Uterus (tissue), 3 donors: ENCODE measurements at regions not wholly inside any gene's neighbourhood (a gene's known extent, or its start where the extent isn't known, plus 50 kb on each side); places are given as distances from the start of the nearest gene placed in this dataset.

Source experiments
- DNase-seq, 2 donors: peaks; one replicate each; pipeline ENCODE4 v3.0.0-alpha.2; 2019 to 2020
- H3K27ac ChIP-seq, 2 donors: fragments of 200-600 bp; sonication (generic); 1 replicate in 1 of 2; 2 replicates in 1 of 2; pipeline ENCODE4 v1.5.1; 2016 to 2018
- H3K27me3 ChIP-seq, 2 donors: fragments of 200-600 bp; sonication (generic); one replicate each; pipeline ENCODE4 v1.5.1; 2018 to 2019; ENCODE audit warnings: control low read depth in 1 of 2
- H3K36me3 ChIP-seq, 2 donors: fragments of 200-600 bp; sonication (generic); one replicate each; pipeline ENCODE4 v1.5.1; 2019; ENCODE audit warnings: control low read depth in 1 of 2
- H3K4me1 ChIP-seq, 2 donors: fragments of 200-600 bp; sonication (generic); one replicate each; pipeline ENCODE4 v1.5.1; 2018 to 2019; ENCODE audit warnings: control low read depth in 1 of 2
- H3K4me3 ChIP-seq, 2 donors: fragments of 200-600 bp; sonication (generic); 1 replicate in 1 of 2; 2 replicates in 1 of 2; pipeline ENCODE4 v1.5.1; 2018 to 2019; ENCODE audit warnings: mild to moderate bottlenecking in 1 of 2
- H3K9me3 ChIP-seq, 2 donors: fragments of 200-600 bp; sonication (generic); one replicate each; pipeline ENCODE4 v1.5.1; 2019; ENCODE audit warnings: control low read depth in 1 of 2
- CTCF ChIP-seq, 4 experiments: fragments of 200-600 bp in 2 of 4; fragments of 450-650 bp in 2 of 4; sonication (generic) in 2 of 4; IDR thresholded peaks; one replicate each; pipeline ENCODE4 v1.5.1; 2016 to 2019; ENCODE audit warnings: antibody characterized with exemption in 4 of 4, mild to moderate bottlenecking in 2 of 4, moderate library complexity in 1 of 4
- POLR2A ChIP-seq, 2 donors: fragments of 450-650 bp; IDR thresholded peaks; one replicate each; pipeline ENCODE4 v1.6.1; 2016; ENCODE audit warnings: antibody characterized with exemption in 2 of 2, mild to moderate bottlenecking in 1 of 2, moderate library complexity in 1 of 2
- intact Hi-C: fragments of 100-400 bp; cut with DNase I; formaldehyde crosslinking; loops from one replicate; pipeline ENCODE4 v1.15.1; 2023; ENCODE audit warnings: low total_unique reads
- donor health status: DM: yes; HTN: yes; CAD: no.

GRCh38 chr13:70483599-70484276, 375.5 kb upstream of the KLHL1 start:
- Histone ChIP-seq H3K27me3 (no peaks in the 10 kb centered on the region), H3K9me3 (no peaks in the 10 kb centered on the region), H3K27ac (no peak overlapping the region), H3K4me3 (no peak overlapping the region), H3K4me1 (no peaks in the 10 kb centered on the region), H3K36me3 (no peaks in the 10 kb centered on the region)
- no peak for DNase-seq
- TF ChIP-seq POLR2A (IDR thresholded peaks at IDR 0.05) (no peak), CTCF (IDR thresholded peaks at IDR 0.05) (no peak)
- intact Hi-C loops, result no loop called here

DNA sequence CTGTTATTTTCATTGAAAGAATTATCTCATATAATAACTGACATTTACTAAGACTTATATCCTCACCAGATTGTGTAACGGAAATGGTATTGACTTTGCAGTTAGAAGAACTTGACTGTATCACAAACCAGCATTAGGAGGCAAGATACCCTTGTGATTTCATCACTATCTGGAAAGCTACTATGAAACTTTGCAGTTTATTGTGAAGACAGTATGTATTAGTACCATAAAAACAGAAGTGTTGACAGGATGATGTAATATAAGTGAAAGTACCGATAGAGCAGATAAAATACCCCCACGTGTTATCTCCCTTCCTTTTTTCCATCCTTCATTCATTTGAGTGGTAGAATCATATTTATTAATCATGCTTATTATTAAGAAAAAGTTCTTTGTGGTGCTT, 365.7 kb upstream of the KLHL1 start:
- H3K4me1 ChIP-seq, result no peaks in the 10 kb centered on the region
- no peaks in the 10 kb centered on the region for H3K36me3 ChIP-seq
- intact Hi-C loops, result no loop called here
- H3K27me3 ChIP-seq, result no peaks in the 10 kb centered on the region
- no peak overlapping the region for H3K4me3 ChIP-seq
- H3K9me3 ChIP-seq, result no peaks in the 10 kb centered on the region
- H3K27ac ChIP-seq, result no peak overlapping the region
- TF ChIP-seq CTCF (IDR thresholded peaks at IDR 0.05) (no peak), POLR2A (IDR thresholded peaks at IDR 0.05) (no peak)
- DNase-seq, result no peak

GRCh38 chr13:70469077-70469476, 360.8 kb upstream of the KLHL1 start:
- no peaks in the 10 kb centered on the region for H3K4me1 ChIP-seq
- no peaks in the 10 kb centered on the region for H3K36me3 ChIP-seq
- TF ChIP-seq POLR2A (IDR thresholded peaks at IDR 0.05) (no peak), CTCF (IDR thresholded peaks at IDR 0.05) (no peak)
- H3K4me3 ChIP-seq, result no peak overlapping the region
- no peaks in the 10 kb centered on the region for H3K27me3 ChIP-seq
- intact Hi-C loops, result no loop called here
- DNase-seq, result no peak
- no peaks in the 10 kb centered on the region for H3K9me3 ChIP-seq
- H3K27ac ChIP-seq, result no peak overlapping the region

DNA sequence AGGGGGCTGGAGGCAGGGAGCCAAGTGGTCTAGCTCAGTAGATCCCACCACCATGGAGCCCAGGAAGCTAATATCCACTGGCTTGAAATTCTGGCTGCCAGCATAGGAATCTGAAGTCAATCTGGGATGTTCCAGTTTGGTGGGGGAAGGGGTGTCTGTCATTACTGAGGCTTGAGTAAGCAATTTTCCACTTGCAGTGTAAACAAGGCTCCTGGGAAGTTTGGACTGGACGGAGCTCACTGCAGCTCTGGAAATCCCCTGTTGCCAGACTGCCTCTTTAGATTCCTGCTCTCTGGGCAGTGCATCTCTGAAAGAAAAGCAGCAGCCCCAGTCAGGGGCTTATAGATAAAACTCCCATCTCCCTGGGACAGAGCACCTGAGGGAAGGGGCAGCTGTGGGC, 349.2 kb upstream of the KLHL1 start:
- H3K36me3 ChIP-seq, result no peaks in the 10 kb centered on the region
- H3K4me1 ChIP-seq, result no peaks in the 10 kb centered on the region
- DNase-seq, result no peak
- TF ChIP-seq CTCF (IDR thresholded peaks at IDR 0.05) (no peak), POLR2A (IDR thresholded peaks at IDR 0.05) (no peak)
- H3K27me3 ChIP-seq, result no peaks in the 10 kb centered on the region
- no peak overlapping the region for H3K27ac ChIP-seq
- intact Hi-C loops, result no loop called here
- no peak overlapping the region for H3K4me3 ChIP-seq
- H3K9me3 ChIP-seq, result no peaks in the 10 kb centered on the region

DNA sequence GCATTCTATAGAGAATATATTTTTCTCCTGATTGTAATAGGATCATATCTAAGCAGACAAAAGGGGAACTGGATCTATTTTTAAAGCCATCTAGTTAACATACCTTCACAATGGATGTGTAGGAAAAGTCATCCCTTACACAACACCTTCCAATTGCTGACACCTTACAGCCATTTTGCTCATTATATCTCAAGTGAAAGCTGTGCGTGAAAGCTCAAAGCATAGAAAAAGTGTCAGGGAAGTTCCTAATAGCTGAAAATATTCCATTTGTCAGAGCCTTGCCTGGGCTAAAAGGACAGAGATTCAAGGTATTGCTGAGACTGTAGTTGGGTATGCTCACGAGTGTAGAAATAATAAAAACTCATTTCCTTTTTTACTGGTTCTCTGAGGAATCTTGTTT, 340.6 kb upstream of the KLHL1 start:
- TF ChIP-seq CTCF (IDR thresholded peaks at IDR 0.05) (no peak), POLR2A (IDR thresholded peaks at IDR 0.05) (no peak)
- no peak for DNase-seq
- Histone ChIP-seq H3K27me3 (no peaks in the 10 kb centered on the region), H3K4me1 (no peaks in the 10 kb centered on the region), H3K4me3 (no peak overlapping the region), H3K9me3 (no peaks in the 10 kb centered on the region), H3K36me3 (no peaks in the 10 kb centered on the region), H3K27ac (no peak overlapping the region)
- intact Hi-C loops, result no loop called here
